Mammary epithelial cell (primary cell): ENCODE measurements at regions not wholly inside any gene's neighbourhood (a gene's known extent, or its start where the extent isn't known, plus 50 kb on each side); places are given as distances from the start of the nearest gene placed in this dataset.

Experiments
- CTCF ChIP-seq, 2 donors: IDR thresholded peaks in 1 of 2; conservative IDR thresholded peaks in 1 of 2; 2 replicates each; pipeline ENCODE4 v1.5.1; 2011 to 2012; ENCODE audit warnings: inconsistent platforms in 2 of 2, low read length in 2 of 2, mild to moderate bottlenecking in 2 of 2, control low read depth in 1 of 2, low read depth in 1 of 2; ENCODE audit not compliant: insufficient read depth in 1 of 2; ENCODE audit errors: extremely low read depth in 1 of 2
- EZH2 ChIP-seq: IDR thresholded peaks from 2 replicates; pipeline ENCODE4 v1.6.1; 2012; ENCODE audit warnings: low read length, inconsistent platforms, borderline replicate concordance

DNA sequence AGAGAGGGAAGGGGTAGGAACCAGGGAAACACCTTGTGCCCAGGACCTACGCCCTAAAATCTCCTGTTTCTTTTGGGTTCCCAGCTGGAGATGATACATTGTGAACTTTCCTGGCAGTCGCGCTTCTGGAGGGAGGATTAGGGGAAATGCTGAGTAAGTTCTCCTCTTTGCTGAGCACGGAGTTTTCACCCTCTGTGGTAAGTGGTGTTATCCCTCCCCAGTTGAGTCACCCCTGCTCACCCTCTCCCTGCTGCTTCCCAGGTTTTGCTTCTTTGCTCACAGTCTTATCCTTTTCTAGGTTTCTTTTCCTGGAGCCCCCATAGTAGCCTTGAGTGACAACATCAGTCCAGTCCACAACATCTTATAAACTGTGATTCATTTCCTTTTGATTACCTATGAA lies 789.1 kb downstream of the TMEM121 start:
- TF ChIP-seq CTCF (conservative IDR thresholded peaks at IDR 0.05 in 1 of 2, IDR thresholded peaks at IDR 0.05 in 1 of 2; ENCODE audit: extremely low read depth in 1 of 2, insufficient read depth in 1 of 2, low read depth in 1 of 2, low read length in 2 of 2) (no peak), EZH2 (no peak)
